HEK293 (cell line): ENCODE measurements at regions not wholly inside any gene's neighbourhood (a gene's known extent, or its start where the extent isn't known, plus 50 kb on each side); places are given as distances from the start of the nearest gene placed in this dataset.

Experiments used
- TCF7L2 ChIP-seq: IDR thresholded peaks from 2 replicates; pipeline ENCODE4 v1.6.1; 2011; ENCODE audit warnings: low read depth, mild to moderate bottlenecking, inconsistent platforms, low read length, moderate library complexity, borderline replicate concordance
- ZNF324 ChIP-seq: fragments of 450-650 bp; formaldehyde crosslinking; IDR thresholded peaks from 2 replicates; pipeline ENCODE4 v1.5.1; 2016; ENCODE audit warnings: missing biosample characterization, missing genetic modification characterization
- ZNF629 ChIP-seq: fragments of 450-650 bp; formaldehyde crosslinking; IDR thresholded peaks from 2 replicates; pipeline ENCODE4 v1.5.1; 2017; ENCODE audit warnings: missing biosample characterization, missing genetic modification characterization
- ZNF777 ChIP-seq: fragments of 450-650 bp; formaldehyde crosslinking; IDR thresholded peaks from 2 replicates; pipeline ENCODE4 v1.5.1; 2017; ENCODE audit warnings: missing biosample characterization, missing genetic modification characterization, borderline replicate concordance
- ZNF830 ChIP-seq: fragments of 450-650 bp; IDR thresholded peaks from 2 replicates; pipeline ENCODE4 v1.5.0; 2018; ENCODE audit warnings: missing biosample characterization, missing genetic modification characterization, low read depth, mild to moderate bottlenecking, moderate library complexity
- TF ChIP-seq, protein P1 (sequence below): fragments of 450-650 bp; formaldehyde crosslinking; conservative IDR thresholded peaks from 2 replicates; pipeline ENCODE4 v1.5.1; 2016; ENCODE audit warnings: low read depth, missing biosample characterization, missing genetic modification characterization
- TF ChIP-seq, protein P2 (sequence below): fragments of 450-650 bp; formaldehyde crosslinking; optimal IDR thresholded peaks from 2 replicates; pipeline ENCODE3; 2016; ENCODE audit warnings: missing biosample characterization, mild to moderate bottlenecking, missing genetic modification characterization

DNA sequence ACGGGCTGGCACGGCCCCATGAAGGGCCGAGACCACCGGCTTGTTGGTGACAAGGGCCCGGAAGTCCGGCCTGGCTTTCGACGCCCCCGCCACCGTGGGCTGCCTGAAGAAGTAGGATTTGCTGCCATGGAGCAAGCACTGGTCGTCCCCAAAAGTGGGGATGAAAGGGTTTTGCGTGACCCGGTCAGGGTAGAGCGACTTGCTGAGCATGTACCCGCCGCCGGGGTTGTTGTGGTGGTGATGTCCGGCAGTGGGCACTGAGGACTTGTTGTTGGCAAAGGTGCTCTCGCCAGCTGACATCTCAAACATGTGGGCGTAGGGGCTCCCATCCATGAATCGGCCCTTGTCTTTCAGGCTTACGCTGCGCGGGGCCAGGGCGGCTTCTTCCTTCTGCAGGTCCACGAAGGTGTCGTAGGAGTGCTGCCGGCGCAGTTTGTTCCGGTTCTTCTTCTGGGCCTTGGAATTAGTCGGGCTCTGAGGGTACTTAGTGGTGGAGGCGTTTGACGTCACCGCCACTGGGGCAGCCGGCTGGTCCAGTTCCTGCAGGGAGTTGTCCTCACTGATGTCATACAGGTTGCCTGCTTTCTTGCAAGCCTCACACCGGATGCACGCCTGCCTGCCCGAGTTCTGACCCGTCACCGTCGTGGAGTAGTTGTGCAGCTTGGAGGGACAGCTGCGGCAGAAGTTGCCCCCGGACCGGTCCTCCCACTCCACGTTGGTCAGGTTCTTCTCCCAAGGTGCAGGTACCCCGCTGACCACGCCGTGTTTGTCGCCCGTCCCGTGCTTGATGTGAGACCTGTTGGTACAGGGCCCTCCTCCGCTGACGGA is 366.6 kb downstream of the EMP1 start:
- no peak for TF ChIP-seq ZNF629 (tag by site-specific recombination)
- TF ChIP-seq TCF7L2, result no peak
- TF ChIP-seq ZNF324, result no peak
- no peak for TF ChIP-seq ZNF830
- TF ChIP-seq, protein P1, sequence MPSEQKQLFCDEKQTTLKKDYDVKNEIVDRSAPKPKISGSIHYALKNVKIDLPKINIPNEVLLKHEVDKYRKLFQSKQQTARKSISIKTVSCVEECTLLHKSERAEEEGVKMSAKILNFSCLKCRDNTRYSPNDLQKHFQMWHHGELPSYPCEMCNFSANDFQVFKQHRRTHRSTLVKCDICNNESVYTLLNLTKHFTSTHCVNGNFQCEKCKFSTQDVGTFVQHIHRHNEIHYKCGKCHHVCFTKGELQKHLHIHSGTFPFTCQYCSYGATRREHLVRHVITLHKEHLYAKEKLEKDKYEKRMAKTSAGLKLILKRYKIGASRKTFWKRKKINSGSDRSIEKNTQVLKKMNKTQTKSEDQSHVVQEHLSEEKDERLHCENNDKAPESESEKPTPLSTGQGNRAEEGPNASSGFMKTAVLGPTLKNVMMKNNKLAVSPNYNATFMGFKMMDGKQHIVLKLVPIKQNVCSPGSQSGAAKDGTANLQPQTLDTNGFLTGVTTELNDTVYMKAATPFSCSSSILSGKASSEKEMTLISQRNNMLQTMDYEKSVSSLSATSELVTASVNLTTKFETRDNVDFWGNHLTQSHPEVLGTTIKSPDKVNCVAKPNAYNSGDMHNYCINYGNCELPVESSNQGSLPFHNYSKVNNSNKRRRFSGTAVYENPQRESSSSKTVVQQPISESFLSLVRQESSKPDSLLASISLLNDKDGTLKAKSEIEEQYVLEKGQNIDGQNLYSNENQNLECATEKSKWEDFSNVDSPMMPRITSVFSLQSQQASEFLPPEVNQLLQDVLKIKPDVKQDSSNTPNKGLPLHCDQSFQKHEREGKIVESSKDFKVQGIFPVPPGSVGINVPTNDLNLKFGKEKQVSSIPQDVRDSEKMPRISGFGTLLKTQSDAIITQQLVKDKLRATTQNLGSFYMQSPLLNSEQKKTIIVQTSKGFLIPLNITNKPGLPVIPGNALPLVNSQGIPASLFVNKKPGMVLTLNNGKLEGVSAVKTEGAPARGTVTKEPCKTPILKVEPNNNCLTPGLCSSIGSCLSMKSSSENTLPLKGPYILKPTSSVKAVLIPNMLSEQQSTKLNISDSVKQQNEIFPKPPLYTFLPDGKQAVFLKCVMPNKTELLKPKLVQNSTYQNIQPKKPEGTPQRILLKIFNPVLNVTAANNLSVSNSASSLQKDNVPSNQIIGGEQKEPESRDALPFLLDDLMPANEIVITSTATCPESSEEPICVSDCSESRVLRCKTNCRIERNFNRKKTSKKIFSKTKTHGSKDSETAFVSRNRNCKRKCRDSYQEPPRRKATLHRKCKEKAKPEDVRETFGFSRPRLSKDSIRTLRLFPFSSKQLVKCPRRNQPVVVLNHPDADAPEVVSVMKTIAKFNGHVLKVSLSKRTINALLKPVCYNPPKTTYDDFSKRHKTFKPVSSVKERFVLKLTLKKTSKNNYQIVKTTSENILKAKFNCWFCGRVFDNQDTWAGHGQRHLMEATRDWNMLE (tag by site-specific recombination), result no peak
- TF ChIP-seq ZNF777 (tag by site-specific recombination), result no peak
- TF ChIP-seq, protein P2, sequence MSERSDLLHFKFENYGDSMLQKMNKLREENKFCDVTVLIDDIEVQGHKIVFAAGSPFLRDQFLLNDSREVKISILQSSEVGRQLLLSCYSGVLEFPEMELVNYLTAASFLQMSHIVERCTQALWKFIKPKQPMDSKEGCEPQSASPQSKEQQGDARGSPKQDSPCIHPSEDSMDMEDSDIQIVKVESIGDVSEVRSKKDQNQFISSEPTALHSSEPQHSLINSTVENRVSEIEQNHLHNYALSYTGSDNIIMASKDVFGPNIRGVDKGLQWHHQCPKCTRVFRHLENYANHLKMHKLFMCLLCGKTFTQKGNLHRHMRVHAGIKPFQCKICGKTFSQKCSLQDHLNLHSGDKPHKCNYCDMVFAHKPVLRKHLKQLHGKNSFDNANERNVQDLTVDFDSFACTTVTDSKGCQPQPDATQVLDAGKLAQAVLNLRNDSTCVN, result no peak
